HG02610 (cell line): ENCODE measurements at regions not wholly inside any gene's neighbourhood (a gene's known extent, or its start where the extent isn't known, plus 50 kb on each side); places are given as distances from the start of the nearest gene placed in this dataset.
"Not testable (repeated sequence)": the region's sequence is repeated elsewhere in the genome, so short reads cannot be mapped to it uniquely, and the experiment has no call there.

Experiments used
- ATAC-seq: cut with Tn5 transposase; IDR thresholded peaks from one replicate; pipeline ENCODE4 v1.9.1; 2021; ENCODE audit warnings: mild to moderate bottlenecking, moderate library complexity; ENCODE audit not compliant: unreplicated experiment

- no peak for ATAC-seq
Measured at GRCh38 chr2:176830362-176830761, 382.2 kb upstream of the HNRNPA3 start.

- no peak for ATAC-seq
Measured at GRCh38 chr2:176832086-176832485, 380.5 kb upstream of the HNRNPA3 start.

GRCh38 chr2:176833671-176834070, 378.9 kb upstream of the HNRNPA3 start:
- no peak for ATAC-seq

GRCh38 chr2:176834226-176834625, 378.4 kb upstream of the HNRNPA3 start:
- no peak for ATAC-seq

- no peak for ATAC-seq
Measured at GRCh38 chr2:176843208-176843607, 369.4 kb upstream of the HNRNPA3 start.

GRCh38 chr2:176844461-176844860, 368.1 kb upstream of the HNRNPA3 start:
- ATAC-seq, result no peak

- no peak for ATAC-seq
Measured at GRCh38 chr2:176845718-176846117, 366.9 kb upstream of the HNRNPA3 start.

GRCh38 chr2:176847575-176847974, 365.0 kb upstream of the HNRNPA3 start:
- no peak for ATAC-seq

- ATAC-seq, result no peak
Measured at GRCh38 chr2:176848844-176849243, 363.8 kb upstream of the HNRNPA3 start.

- no peak for ATAC-seq
Measured at GRCh38 chr2:176851200-176851888, 361.2 kb upstream of the HNRNPA3 start.

GRCh38 chr2:176851889-176852483, 360.6 kb upstream of the HNRNPA3 start:
- ATAC-seq, result no peak

- no peak for ATAC-seq
Measured at GRCh38 chr2:176852667-176853066, 359.9 kb upstream of the HNRNPA3 start.

GRCh38 chr2:176854062-176854461, 358.5 kb upstream of the HNRNPA3 start:
- ATAC-seq, result no peak

GRCh38 chr2:176854878-176855277, 357.7 kb upstream of the HNRNPA3 start:
- no peak for ATAC-seq

- ATAC-seq, result no peak
Measured at GRCh38 chr2:176856683-176857082, 355.9 kb upstream of the HNRNPA3 start.

GRCh38 chr2:176865336-176865735, 347.3 kb upstream of the HNRNPA3 start:
- ATAC-seq, result no peak

- ATAC-seq, result no peak
Measured at GRCh38 chr2:176872406-176872805, 340.2 kb upstream of the HNRNPA3 start.

GRCh38 chr2:176873403-176873802, 339.2 kb upstream of the HNRNPA3 start:
- no peak for ATAC-seq

- no peak for ATAC-seq
Measured at GRCh38 chr2:176876493-176877103, 336.0 kb upstream of the HNRNPA3 start.

GRCh38 chr2:176879426-176879995, 333.1 kb upstream of the HNRNPA3 start:
- no peak for ATAC-seq

GRCh38 chr2:176882045-176882444, 330.5 kb upstream of the HNRNPA3 start:
- not testable (repeated sequence) for ATAC-seq
